GM12875 (cell line): ENCODE measurements at regions not wholly inside any gene's neighbourhood (a gene's known extent, or its start where the extent isn't known, plus 50 kb on each side); places are given as distances from the start of the nearest gene placed in this dataset.

ENCODE experiments used
- H3K4me3 ChIP-seq: one replicate; pipeline ENCODE4 v1.5.1; 2011; ENCODE audit warnings: low read depth, low read length, control low read depth
- CTCF ChIP-seq: IDR thresholded peaks from 2 replicates; pipeline ENCODE4 v1.5.1; 2011; ENCODE audit warnings: low read depth, mild to moderate bottlenecking, control low read depth, inconsistent platforms, low read length, moderate library complexity, borderline replicate concordance; ENCODE audit not compliant: insufficient read depth

GRCh38 chr22:26883393-26883792 is 226.0 kb downstream of the MIAT start:
- TF ChIP-seq CTCF = no peak
- H3K4me3 ChIP-seq = no peak overlapping the region

- TF ChIP-seq CTCF = no peak
- H3K4me3 ChIP-seq = no peak overlapping the region
These were observed 227.5 kb downstream of the MIAT start for GRCh38 chr22:26884921-26885320.

GRCh38 chr22:26885441-26886261 is 228.3 kb downstream of the MIAT start:
- no peak overlapping the region for H3K4me3 ChIP-seq
- no peak for TF ChIP-seq CTCF

- no peak for TF ChIP-seq CTCF
- H3K4me3 ChIP-seq = no peak overlapping the region
These were observed 230.1 kb downstream of the MIAT start for GRCh38 chr22:26887456-26887855.

- H3K4me3 ChIP-seq = no peak overlapping the region
- TF ChIP-seq CTCF = no peak
These were observed 230.5 kb downstream of the MIAT start for GRCh38 chr22:26887916-26888315.

- TF ChIP-seq CTCF = no peak
- no peak overlapping the region for H3K4me3 ChIP-seq
These were observed 231.5 kb downstream of the MIAT start for GRCh38 chr22:26888887-26889286.

GRCh38 chr22:26889802-26890201 is 232.4 kb downstream of the MIAT start:
- H3K4me3 ChIP-seq = no peak overlapping the region
- no peak for TF ChIP-seq CTCF
